ENCODE measurements at regions not wholly inside any gene's neighbourhood (a gene's known extent, or its start where the extent isn't known, plus 50 kb on each side); places are given as distances from the start of the nearest gene placed in this dataset.

DNA sequence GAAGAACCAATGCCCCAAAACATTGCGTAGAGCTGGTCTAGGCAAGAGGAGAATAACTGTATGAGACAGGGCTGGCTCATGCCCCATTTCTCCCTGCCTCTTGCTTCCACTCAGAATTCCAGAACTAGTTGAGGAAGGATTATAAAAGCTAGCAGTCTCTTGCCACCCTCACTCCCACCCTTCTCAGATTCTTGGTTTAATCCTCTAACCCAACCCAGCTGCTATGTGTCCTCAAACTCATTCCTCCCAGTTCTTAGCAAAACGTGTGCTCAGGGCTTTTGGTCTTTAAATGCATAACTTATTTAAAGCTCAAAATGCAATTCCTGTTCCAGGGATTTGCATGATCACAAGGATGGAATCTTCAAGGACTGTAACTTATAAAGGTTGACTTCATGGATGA is 466.3 kb downstream of the COG6 start:
- DNase-seq, result no peak

DNA sequence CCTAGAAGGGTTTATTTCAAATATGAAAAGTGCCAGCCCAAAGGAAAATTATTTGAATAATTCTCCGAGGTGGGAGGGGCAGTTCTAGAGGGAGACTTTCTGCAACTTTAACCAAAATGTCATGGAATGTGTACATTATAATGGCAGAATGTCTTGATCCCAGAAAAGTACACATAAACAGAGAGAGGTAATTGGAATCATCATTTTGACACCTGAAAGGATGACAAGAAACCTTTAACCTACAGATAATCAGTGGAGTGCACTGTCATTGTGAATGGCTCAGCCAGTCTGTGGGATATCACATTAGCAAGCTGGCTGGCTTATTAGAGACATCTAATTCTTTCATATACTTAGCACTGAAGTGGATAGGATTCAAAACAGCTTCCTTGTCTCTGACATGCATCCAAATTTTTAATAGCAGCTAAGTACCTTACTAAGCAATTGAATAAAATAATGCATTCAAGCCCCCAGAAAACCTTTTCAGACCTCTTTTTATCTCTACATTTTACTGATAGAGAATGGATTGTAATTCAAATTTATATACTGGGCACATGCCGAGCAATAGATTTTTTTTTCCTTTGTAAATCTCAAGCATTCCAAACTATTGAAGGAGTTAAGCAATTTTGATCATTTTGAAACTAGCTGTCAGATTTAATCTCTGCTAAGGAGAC is 468.6 kb downstream of the COG6 start:
- peak; percentile 84 for DNase-seq

DNA sequence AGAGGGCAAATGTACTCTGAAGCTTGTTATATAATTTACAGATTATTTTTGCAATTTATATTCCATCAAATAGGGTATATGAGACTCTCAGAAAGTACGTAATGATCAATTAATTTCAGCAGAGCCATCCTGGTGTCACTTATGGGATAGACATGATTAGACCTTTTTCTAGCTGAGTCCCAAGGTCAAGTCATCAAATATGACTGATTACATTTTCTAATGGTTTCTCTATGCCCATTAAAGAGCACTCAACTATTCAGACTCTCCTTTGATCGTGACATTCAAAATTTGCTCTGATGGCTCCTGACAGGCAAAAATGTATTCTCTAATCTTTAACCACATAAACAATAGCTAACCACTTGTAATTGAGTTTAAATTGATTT is 469.2 kb downstream of the COG6 start:
- DNase-seq, result no peak

DNA sequence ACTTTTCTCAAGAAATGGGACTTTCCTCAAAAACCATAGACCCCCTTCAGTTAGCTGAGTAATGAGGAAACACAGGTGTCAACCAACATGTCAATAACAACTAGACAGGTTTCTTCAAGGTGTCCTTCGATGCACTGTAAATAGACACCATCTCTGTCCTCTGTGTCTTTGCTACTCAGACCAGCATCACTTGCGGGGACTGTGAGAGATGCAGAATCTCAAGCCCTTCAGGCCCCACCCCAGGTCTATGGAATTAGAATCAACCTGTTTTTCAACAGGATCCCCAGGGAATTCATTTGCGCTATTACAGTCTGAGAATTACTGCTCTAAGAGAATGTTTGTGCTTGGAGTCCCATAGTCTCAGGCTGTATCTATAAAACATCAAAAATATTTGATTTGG is 469.9 kb downstream of the COG6 start:
- DNase-seq, result no peak

DNA sequence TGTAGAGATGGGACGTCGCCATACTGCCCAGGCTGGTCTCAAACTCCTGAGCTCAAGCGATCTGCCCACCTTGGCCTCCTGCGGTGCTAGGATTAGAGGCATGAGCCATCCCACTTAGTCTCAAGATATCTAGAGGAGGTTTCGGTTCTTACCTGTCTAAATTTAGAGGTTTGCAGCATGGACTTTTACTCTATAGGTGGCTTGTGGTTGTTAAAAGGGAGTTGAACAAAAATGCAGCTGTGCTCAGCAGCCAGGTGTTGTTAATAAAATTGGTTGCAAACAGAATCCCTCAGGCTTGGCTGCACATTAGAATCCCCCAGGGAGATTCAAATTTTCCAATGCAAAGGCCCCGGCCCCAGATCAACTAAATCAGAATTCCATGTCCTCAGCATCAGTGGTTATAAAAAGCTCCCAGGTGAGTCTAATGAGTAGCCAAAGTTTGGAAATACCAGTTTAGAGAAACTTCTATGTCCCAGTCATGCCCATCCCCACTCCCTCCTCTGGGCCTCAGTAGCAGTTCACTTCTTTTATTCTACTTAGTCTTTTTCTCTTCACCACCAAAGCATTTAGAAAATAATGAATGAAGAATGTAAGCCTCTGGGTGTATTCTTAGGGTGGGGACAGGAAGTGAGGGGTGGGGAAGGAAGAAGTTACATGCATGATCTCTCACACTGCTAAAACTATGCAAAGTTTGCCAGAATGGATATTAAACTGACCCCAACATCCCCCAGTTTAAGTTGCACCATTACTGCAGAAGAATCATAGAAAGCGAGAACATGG is 471.0 kb downstream of the COG6 start:
- DNase-seq, result no peak

DNA sequence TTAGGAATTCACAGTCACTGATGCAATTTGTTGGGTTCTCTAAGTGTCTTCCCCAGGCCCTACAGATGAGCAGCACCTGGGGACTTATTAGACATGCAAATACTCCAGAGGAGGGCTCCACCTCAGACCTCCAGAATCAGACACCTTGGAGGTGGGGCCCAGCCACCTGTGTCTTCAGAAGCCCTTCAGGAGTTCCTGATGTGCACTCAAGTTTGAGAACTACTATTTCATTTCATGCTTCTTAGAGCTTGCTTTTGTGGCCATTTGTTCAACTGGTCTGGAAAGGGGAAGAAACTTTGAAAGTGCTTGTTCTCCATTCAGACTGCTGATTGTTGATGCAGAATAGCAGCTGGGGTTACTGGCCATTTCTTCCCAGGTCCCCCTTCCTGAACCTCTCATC is 472.0 kb downstream of the COG6 start:
- DNase-seq, result no peak

DNA sequence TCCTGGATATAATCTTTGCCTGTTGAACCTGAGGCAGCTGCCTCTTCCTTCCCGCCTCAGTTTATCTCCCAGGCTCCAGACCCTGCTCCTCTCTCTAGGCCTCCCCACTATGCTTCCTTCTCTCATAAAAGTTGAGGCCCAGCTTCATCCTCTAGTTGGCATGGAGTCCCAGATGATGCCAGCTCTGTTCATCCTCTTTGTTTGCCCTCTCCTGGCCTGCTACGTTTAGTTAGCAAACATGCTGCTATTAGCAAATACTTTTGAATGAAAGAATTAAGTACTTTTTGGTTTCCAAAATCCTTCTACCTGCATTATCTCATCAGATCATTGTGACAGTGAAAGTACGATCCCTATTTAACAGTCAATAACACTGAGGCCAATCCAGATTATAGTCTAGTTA is 472.5 kb downstream of the COG6 start:
- DNase-seq, result no peak

DNA sequence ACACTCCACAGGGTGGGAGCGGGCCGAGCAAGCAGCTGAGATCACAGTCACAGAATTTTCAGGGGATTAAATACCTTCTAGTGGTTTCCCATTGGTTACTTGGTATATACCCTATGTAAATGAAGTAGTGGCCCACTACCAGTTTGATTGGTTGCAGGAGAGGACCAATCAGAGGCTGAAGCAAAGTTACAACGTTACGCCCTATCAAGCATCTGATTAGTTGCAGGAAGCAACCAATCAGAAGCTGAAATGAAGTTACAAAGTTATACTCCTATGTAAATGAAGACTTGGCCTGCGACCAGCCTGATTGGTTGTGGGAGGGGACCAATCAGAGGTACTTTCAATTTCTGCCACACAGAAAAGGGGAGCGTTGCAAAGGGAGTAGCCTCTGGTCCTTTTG is 474.0 kb downstream of the COG6 start:
- no peak for DNase-seq

DNA sequence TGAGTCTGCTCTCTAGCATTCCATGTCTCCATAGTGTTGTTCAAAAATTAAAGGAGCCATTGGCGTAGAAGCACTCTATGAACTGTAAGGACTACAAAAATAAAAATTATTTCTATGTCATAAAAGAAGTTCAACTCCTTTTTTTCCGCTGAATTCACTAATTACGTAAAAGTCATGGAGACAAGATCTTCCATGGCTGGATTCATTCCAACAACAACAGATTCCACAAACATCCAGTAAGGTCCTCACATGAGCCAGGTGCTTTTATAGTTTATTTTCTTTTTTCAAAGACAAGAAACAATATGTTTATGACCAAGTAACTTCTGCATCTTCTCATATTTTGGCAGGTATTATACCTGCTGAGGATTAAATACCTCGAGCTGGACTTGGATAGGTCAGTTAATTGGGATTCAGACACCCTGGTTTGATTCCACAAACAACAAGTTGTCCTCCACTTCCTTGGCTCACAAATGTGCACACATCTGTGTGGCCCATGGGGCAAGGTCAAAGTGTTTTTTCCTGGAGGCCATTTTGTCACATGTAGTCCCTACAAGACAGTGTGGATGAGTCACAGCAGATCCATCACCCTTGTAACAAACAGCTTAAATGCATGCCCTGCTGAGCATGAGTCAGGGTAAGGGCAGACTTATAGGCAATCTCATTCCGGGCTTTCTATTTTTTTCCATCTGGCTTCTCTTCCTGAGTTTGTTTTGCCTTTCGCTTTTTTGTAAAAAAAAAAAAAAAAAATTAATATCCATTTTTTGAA is 475.6 kb downstream of the COG6 start:
- DNase-seq, result peak; percentile 70

DNA sequence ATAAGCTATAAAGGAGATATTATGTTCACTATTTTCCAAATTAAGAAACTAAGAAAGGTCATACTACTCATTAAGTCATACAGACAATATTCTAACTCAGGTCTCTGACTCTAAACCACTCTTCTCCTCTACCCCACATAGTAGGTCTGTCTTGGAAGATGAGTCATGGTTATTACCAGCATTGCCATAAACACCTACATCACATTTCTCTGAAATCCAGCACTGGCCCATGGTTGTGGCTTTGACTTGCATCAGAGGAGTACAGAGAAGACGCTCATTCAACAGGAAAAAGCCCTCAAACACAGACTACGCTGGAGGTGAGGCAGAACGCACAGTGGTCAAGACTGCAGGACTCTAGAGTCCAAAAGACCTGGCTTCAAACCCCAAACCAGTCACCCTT is 476.8 kb downstream of the COG6 start:
- DNase-seq, result no peak

DNA sequence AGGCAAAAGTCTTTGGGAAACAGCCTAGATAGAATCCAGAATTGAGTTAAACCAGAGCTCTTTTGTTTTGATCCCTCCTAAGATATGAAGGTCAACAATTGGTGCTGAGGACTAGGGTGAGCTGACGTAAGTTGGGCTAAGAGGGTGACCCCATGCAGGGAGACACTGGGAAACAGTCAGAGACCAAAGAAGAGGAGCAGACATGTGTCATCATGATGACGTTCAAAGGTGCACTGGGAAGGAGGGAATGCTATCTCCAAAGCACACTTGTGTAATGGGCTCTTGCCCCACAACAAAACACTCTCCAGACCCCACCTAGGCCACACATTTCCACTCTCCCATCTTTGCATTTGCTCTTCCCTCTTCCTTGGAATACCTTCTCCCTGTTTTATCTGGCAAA is 481.4 kb downstream of the COG6 start:
- DNase-seq, result no peak

DNA sequence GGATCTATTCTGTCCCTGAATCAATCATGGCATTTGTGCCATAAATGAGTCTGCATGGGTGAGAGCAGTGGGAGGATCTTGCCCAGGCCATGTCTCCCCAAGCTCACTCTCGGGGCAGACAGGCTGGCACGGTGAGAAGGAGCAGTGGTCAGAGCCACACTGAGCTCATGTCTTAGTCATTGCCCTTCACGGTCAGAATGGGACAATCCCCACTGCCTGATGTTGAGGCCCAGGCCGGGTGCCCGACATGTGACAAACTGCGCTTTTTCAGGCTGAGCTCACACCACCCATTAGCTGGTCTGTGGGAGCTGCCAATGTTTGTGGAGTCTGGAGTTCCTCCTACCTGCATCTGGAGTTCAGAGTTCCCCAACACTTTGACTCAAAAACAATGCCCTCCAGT is 481.9 kb downstream of the COG6 start:
- DNase-seq, result no peak

DNA sequence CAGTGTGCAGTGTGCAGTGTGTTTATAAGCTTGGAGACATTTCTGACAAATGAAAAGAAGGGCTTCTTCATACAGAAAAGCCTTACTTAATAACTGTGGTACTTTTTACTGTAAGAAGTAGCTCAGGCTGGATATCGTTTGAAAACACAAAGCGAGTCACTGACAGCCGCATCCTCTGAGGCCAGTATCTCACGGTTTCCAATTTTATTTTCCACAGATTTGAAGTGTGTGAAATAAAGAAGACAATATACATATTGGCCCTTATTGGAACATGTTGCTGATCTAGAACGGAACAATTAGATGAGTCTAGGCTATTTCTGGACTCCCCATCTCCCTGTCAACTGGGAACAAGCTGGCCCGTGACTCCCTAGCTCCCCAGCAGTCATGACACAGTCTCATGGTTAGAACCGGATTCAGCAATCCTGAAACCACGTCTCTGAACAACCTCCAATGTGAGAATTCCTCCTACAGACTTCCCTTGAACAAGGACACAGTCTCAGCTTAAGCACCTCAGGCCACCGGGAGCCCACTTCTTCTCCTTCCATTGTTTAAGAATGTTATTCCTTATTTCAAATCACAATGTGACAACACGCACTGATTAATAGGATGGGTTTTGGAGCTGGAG is 484.5 kb downstream of the COG6 start:
- no peak for DNase-seq

DNA sequence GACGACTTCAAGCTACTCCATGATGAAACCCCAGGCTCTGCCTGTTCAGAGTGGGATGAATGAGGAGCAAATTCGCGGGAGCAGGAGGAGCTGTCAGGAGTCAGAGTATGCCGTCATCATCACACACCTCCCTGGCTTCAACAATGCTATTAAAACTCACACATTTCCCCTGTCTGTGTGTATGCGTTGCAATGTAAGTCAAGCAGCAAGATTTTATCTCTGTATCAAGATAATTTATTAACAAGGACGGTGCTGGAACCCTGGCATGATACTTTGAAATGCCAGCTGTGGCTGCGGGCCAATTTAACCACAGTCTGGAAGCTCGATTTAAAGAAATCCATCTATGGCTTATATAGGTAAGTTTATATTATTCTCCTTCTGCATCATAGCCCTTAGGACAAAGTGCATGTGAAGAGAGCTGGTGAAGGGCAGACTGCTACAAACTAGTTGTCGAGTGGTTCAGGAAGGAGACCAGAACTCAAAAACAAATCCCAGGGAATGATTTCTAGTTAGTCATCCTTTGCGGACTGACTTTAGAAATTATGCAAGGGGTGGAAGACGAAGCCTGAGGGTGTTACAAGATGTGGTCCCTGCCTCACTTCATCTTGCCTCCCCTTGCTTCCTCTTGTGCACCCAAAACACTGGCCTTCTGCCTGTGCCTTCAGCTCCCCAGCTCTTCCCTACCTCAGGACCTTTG is 486.5 kb downstream of the COG6 start:
- DNase-seq, result no peak

DNA sequence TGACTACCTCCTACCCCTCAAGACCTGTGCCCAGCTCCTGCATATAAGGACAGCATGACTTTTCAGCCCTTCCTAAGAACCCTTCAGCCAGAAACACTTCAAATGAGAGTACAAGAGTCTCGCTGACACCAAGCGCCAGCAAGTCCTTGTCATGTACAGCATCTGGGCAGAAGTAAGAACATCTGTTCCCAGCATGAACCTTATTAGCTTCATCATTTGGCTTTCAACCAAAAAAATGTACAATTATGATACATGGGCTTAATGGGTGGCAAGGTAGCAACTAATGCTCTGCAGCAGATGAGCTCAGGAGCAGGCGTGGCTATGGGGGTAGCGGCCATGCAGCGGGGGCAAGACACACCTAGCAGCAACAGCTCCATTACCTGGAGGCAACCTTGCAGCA is 487.6 kb downstream of the COG6 start:
- DNase-seq, result peak; percentile 4

DNA sequence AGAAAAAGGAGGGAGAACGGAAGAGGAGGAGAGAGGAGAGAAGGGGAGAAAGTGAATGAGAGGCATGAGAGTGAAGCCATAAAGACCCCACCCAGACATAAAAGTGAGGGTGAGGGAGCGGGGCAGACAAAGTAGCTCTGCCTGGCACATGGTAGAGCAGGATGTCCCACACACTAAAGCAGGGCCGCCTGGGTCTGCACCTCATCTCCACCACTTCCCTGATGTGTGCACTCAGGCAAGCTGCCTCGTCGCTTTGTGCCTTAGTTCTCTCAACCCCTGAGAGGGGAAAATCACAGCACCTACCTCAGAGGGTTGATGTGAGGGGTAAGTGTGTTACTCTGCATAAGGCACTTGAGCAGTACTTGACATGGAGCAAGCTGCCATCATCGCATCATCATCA is 488.1 kb downstream of the COG6 start:
- no peak for DNase-seq

DNA sequence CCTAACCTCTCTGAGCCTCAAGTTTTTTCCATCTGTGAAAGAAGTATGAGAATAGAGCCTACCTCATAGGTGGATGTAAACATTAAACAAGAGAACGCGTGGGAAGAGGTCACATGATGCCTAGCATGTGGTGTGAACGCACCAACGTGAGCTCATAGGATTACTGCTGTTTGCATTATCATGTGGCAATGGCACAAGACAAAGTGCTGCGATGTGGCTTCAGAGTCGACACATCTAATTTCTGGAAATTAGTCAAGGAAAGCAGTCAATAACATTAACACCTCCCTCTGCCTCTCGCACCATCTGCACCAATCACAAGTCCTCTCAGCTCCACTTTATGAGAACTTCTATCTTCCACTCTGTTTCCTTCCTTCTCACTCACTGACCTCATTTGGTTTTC is 489.7 kb downstream of the COG6 start:
- DNase-seq, result no peak

DNA sequence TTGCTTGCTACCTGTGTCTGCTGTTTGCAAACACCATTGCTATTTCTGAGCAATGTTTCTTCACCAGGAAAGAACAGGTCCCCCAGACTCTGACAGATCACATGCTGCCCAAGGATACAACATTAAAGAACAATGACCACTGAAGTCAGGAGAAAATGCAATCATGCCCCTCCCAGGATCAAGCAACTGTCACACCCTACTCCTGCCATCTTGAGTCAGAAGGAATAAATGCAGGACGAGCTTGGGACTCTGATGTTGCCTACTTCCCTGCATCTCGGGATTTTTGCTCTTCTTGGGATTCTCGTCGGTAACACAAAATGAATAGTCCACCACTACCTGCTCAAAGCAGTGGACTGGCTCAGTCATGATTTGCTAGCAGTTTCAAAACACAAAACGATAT is 490.6 kb downstream of the COG6 start:
- DNase-seq, result no peak

DNA sequence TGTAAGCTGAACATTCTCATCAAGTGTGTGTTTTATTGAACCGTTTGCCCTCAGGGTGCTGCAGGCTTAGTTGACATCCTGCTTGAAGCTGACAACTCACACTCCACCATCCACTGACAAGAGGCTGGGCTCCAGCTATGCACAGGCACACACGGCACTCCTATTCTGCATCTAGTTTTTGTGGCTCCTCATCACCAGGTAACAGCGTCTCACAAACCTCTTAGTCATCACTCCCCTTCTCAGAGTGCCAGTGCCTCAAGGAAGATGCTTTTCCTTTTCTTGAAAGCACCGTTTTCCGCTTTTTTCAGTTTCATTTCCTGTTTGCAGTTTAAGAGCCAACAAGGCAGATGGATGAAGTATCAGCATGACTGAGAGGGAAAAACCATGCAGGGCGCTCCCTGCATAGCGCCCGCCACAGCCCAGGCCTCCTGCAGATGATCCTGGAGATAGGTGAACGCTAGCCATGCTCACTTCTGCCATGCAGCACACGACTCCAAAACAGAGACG is 491.2 kb downstream of the COG6 start:
- no peak for DNase-seq

DNA sequence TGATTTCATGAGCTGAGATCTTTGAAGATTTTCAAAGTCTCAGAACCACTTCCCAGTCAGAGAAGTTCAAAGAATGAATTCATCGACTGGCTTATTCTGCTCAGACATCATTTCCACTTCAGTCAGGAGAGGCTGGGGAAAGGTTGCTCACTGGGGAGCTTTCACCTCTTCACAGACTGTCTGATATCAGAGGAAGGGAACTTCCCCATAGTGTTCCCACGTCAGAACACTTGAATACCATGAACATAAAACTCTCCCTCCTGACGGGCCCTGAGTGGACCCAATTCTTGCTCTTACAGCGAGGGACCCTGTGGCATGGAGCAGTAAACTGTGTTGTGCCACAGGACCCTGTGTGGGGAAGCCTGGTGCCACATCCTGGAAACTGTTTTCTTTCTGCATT is 492.6 kb downstream of the COG6 start:
- no peak for DNase-seq

DNA sequence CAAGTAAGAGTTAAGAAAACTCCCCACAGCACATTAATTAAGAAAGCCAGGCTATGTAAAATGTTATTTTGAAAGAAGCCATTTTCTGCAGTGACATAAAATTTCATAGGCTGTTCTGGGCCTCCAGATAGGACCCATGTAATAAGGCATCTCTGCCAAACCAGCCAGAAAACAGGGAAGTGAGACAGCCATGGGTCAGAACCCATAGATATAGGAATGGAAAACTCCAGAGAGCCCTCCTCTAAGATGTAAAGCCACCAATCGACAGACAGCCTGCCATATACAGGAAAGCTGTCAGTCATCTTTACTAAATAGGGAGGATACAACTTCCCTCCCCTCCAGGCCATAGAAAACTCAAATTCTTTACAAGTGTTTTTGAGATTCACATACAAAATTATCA is 493.3 kb downstream of the COG6 start:
- DNase-seq, result no peak

DNA sequence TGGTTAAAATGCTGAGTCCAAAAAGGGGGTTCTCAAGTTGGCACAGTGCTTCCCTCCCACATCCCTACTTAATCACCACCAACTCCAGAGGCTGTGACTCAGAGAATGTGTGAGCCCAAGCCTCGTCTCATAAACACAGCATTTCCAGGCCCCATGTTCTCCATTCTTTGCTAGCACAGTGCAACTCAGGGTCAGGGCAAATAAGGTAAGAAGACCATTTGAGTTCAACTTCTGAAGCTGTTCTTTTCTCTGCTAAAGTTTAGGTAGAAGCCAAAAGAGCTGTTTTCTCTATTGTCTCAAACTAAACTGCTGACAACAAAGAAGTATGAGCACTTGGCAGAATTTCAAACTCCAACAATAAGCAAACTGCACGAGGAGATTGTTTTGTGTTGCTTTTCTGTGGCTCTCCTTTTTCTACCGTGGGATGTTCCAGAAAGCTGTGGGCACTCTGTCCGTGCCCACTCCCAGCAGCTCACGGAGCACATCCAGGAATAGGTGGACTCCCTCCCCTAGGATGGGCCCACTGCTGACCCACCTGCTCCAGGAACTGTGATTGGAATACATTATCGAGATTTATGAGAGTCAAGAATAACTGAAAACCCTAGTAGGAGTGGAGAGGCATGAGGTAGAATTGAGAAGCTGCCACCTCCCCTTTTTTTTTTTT is 494.3 kb downstream of the COG6 start:
- peak; percentile 24 for DNase-seq

All from NCI-H446 treated with DMSO at 0.1 percent for 48 hours (cell line).